ENCODE measurements at regions not wholly inside any gene's neighbourhood (a gene's known extent, or its start where the extent isn't known, plus 50 kb on each side); places are given as distances from the start of the nearest gene placed in this dataset.

DNA sequence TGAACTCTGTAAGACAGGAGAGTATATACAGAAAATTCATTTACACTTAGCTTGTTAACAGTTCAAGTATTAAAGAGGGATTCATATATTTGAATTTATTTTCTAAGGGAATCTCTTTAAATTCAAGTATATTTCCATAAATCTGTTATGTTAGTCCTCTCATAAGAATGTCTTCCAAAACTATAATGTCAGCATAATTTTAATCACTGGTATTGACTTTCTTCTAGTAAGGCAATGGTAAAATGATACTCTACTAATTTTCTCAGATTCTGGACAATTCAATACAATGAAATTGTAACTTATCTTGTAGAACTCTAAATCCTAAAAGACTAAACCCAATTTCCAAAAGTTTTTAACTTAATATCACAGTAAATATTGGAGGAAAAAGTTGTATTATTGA lies 66.3 kb upstream of the EPHA6 start:
- no peak overlapping the region for H2AFZ ChIP-seq (ENCODE audit: low read length)
- H3K9ac ChIP-seq (ENCODE audit: insufficient read depth, low read length) = no peak overlapping the region
- H3K79me2 ChIP-seq (ENCODE audit: control insufficient read depth, insufficient read depth, low read length) = no peaks in the 10 kb centered on the region
- H3K36me3 ChIP-seq (ENCODE audit: control insufficient read depth, insufficient read depth, low read length) = no peaks in the 10 kb centered on the region
- no peak overlapping the region for H3K4me3 ChIP-seq (replicated peaks in 1 of 4; ENCODE audit: control extremely low read depth in 1 of 4, insufficient read depth in 1 of 4, low read depth in 3 of 4, low read length in 4 of 4)
- H3K27me3 ChIP-seq (ENCODE audit: control insufficient read depth, insufficient read depth, low read length) = no peaks in the 10 kb centered on the region
- no peak for DNase-seq (ENCODE audit: low read depth in 2 of 2)
- no peak for TF ChIP-seq CTCF (conservative IDR thresholded peaks at IDR 0.05 in 1 of 2, IDR thresholded peaks at IDR 0.05 in 1 of 2; ENCODE audit: low read depth in 1 of 2, low read length in 2 of 2)
- TF ChIP-seq EZH2 (IDR thresholded peaks at IDR 0.05; ENCODE audit: low read length, missing control alignments) = no peak
- H4K20me1 ChIP-seq (ENCODE audit: control insufficient read depth, extremely low read depth, insufficient read depth, low read length) = no peaks in the 10 kb centered on the region
- H3K4me2 ChIP-seq (ENCODE audit: extremely low read depth, insufficient read depth, low read length) = no peak overlapping the region
- no peaks in the 10 kb centered on the region for H3K9me3 ChIP-seq (ENCODE audit: control insufficient read depth, insufficient read depth, low read depth, low read length)
- H3K4me1 ChIP-seq (ENCODE audit: control insufficient read depth, extremely low read depth, insufficient read depth, low read length) = no peaks in the 10 kb centered on the region
- no peak overlapping the region for H3K27ac ChIP-seq (ENCODE audit: insufficient read depth, low read length)

DNA sequence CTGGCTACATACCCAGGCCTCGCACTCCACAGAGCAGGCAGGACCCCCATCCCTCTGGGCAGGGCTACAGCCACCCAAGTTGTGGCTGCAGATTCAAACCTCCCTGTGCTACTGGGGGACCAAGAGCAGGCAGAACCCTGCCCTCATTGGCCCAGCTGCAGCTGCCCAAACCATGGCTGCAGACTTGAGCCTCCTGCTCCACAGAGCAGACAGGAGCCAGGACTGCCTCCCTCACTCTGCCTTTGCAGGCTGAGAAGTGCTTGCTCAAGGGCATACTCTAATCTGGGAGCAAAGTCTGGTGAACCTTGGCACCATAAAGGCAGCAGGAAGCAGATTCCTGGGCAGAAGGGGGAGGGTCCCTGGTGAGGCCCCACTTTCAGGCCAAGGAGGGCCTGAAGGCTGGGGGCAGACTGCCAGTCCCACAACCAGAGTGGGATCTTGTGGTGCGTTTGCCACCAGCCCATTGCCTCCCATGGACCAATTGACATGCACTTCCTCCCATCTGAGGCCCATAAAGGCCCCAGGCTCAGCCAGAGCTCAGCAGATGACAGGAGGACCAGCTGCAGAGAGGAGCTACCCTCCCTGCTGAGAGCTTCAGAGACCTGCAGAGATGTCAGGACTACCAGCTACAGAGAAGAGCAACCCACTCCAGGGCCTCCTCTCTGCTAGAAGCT lies 64.2 kb upstream of the EPHA6 start:
- Histone ChIP-seq H3K27me3 (ENCODE audit: control insufficient read depth, insufficient read depth, low read length) (no peaks in the 10 kb centered on the region), H3K4me3 (replicated peaks in 1 of 4; ENCODE audit: control extremely low read depth in 1 of 4, insufficient read depth in 1 of 4, low read depth in 3 of 4, low read length in 4 of 4) (no peak overlapping the region), H3K27ac (ENCODE audit: insufficient read depth, low read length) (no peak overlapping the region), H3K79me2 (ENCODE audit: control insufficient read depth, insufficient read depth, low read length) (no peaks in the 10 kb centered on the region), H3K4me1 (ENCODE audit: control insufficient read depth, extremely low read depth, insufficient read depth, low read length) (no peaks in the 10 kb centered on the region), H3K36me3 (ENCODE audit: control insufficient read depth, insufficient read depth, low read length) (no peaks in the 10 kb centered on the region), H4K20me1 (ENCODE audit: control insufficient read depth, extremely low read depth, insufficient read depth, low read length) (no peaks in the 10 kb centered on the region), H3K4me2 (ENCODE audit: extremely low read depth, insufficient read depth, low read length) (no peak overlapping the region), H3K9ac (ENCODE audit: insufficient read depth, low read length) (no peak overlapping the region), H2AFZ (ENCODE audit: low read length) (no peak overlapping the region), H3K9me3 (ENCODE audit: control insufficient read depth, insufficient read depth, low read depth, low read length) (no peaks in the 10 kb centered on the region)
- TF ChIP-seq CTCF (conservative IDR thresholded peaks at IDR 0.05 in 1 of 2, IDR thresholded peaks at IDR 0.05 in 1 of 2; ENCODE audit: low read depth in 1 of 2, low read length in 2 of 2) (no peak), EZH2 (IDR thresholded peaks at IDR 0.05; ENCODE audit: low read length, missing control alignments) (no peak)
- no peak for DNase-seq (ENCODE audit: low read depth in 2 of 2)

- no peak for DNase-seq (ENCODE audit: low read depth in 2 of 2)
- H3K27ac ChIP-seq (ENCODE audit: insufficient read depth, low read length) = no peak overlapping the region
- no peaks in the 10 kb centered on the region for H3K4me1 ChIP-seq (ENCODE audit: control insufficient read depth, extremely low read depth, insufficient read depth, low read length)
- H2AFZ ChIP-seq (ENCODE audit: low read length) = no peak overlapping the region
- no peaks in the 10 kb centered on the region for H3K27me3 ChIP-seq (ENCODE audit: control insufficient read depth, insufficient read depth, low read length)
- H3K79me2 ChIP-seq (ENCODE audit: control insufficient read depth, insufficient read depth, low read length) = no peaks in the 10 kb centered on the region
- no peak overlapping the region for H3K9ac ChIP-seq (ENCODE audit: insufficient read depth, low read length)
- TF ChIP-seq CTCF (conservative IDR thresholded peaks at IDR 0.05 in 1 of 2, IDR thresholded peaks at IDR 0.05 in 1 of 2; ENCODE audit: low read depth in 1 of 2, low read length in 2 of 2) (no peak), EZH2 (IDR thresholded peaks at IDR 0.05; ENCODE audit: low read length, missing control alignments) (no peak)
- H3K36me3 ChIP-seq (ENCODE audit: control insufficient read depth, insufficient read depth, low read length) = no peaks in the 10 kb centered on the region
- H3K9me3 ChIP-seq (ENCODE audit: control insufficient read depth, insufficient read depth, low read depth, low read length) = no peaks in the 10 kb centered on the region
- H3K4me3 ChIP-seq (replicated peaks in 1 of 4; ENCODE audit: control extremely low read depth in 1 of 4, insufficient read depth in 1 of 4, low read depth in 3 of 4, low read length in 4 of 4) = no peak overlapping the region
- no peak overlapping the region for H3K4me2 ChIP-seq (ENCODE audit: extremely low read depth, insufficient read depth, low read length)
- no peaks in the 10 kb centered on the region for H4K20me1 ChIP-seq (ENCODE audit: control insufficient read depth, extremely low read depth, insufficient read depth, low read length)
Observed at GRCh38 chr3:96753124-96753523, 61.3 kb upstream of the EPHA6 start.
